GM19455 (cell line): ENCODE measurements at regions not wholly inside any gene's neighbourhood (a gene's known extent, or its start where the extent isn't known, plus 50 kb on each side); places are given as distances from the start of the nearest gene placed in this dataset.

Experiments
- ATAC-seq: cut with Tn5 transposase; IDR thresholded peaks from one replicate; pipeline ENCODE4 v1.9.1; 2021; ENCODE audit not compliant: unreplicated experiment

DNA sequence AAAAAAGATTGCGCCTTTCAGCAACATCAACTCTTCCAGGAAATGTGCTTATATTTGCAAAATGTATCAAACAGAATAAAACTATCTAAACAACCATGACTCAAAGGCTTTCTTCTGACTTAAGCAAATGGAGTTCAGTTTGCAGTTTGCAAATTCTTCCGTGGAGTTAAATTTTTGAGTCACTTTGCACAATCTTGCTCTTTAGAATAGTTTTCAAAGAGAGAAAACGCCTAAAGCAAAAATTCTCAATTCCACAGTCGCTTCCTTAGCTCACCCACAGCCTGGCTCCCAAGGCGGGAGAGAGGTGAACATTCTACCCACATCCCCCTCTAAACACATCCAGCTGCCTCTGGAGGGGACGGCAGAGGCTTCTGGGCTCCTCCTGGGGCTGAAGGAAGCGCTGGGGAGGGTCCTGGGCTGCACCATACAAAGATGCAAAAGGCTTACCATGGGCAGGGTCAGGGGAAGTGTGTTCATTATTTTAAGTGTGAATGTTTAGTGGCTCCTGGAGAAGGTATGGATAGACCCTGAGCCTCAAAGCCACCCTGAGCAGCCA lies 1487.3 kb downstream of the TBC1D22A start:
- ATAC-seq = no peak

DNA sequence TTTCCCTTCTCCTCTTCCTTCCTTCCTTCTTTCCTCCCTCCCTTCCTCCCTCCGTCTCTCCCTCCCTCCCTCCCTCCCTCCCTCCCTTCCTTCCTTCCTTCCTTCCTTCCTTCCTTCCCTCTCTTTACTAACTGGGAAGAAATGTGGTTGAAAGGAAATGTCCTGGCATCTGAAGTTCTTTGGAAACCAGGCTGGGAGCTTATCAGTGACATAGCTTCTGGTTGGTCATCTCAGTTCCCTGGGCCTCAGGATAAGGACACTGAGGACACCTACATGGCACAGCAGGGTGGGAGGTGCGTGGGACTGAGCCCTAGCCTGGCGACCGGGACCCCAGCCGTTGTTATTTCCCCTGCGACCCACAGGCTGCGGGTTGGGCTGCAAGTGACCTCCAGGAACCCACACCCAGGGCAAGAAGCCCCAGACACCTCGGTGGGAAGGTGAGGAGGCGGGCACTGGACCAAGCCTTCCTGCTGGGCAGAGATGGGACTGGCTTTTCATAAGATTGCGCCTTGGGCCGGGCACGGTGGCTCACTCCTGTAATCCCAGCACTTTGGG lies 1486.5 kb downstream of the TBC1D22A start:
- ATAC-seq = no peak

DNA sequence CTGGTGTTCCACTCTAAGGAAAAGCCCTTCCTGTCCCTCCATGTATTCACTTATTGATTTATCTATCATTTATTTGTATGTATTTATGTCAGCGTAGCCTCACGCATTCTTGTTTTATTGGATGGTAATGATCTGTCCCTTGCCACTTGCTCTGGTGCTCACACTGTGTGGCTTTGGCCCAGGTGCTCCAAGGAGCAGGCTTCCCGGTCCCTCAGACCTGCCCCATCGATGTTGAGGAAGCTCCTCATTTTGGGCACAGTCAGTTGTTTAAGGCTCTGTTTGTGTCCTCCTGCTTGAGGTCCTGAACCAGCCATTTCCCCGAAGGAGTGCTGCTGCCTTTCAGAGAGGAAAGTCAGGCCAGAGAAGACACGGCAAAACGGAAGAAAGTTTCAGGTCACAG lies 1485.4 kb downstream of the TBC1D22A start:
- no peak for ATAC-seq

DNA sequence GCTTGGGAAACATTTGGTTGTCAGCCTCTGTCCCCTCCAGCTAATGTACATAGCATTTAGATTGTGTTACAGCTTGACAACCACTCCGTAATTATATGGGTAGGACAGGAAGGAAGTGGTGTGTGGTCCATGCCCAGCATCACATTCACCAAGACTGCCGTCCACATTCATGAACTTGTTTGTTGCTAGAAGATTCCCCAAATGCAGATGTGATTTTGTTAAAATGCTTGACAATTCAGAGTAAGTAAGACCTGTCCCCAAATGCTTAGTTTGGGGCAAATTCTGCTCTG lies 1482.7 kb downstream of the TBC1D22A start:
- no peak for ATAC-seq

DNA sequence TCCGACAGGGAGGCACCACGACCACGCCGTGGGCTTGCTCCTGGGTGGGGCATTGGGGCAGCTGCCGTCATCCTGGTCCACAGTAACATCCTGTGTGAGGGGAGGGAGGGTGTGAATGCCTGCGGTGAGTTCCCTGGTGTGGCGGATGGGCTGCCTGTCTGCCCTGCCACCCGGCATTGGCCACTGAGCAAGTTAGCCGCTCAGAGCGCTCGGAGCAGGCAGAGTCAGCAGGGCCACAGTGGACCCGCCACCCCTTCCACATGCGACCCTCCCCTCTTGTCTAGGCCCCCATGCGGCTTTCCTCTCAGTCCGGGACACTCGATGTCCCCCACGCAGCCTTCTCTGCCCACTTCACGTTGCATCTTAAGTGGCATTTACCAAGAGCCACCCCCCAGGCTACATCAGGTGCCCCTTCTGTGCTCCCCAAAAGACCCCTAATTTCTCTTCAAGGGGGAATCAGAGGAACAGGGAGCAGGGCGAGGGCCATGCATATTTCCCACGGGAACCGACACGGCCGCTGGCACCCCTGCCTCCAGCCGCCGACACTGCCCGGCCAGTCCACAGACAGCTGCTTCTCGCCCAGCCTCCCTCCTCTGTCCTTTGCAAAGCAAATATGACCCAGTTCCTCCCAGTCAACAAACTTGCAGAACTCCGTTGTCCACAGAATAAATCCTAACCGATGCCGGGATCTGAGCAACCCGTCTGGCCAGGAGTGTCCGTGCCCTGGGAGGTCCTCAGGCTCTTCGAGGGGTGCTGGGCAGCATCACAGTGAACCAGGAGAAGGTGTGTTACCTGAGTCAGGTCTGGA lies 1482.1 kb downstream of the TBC1D22A start:
- ATAC-seq = no peak

GRCh38 chr22:48242461-48242864 lies 1480.0 kb downstream of the TBC1D22A start:
- ATAC-seq = no peak

- ATAC-seq = no peak
Observed at GRCh38 chr22:48241658-48242057, 1479.2 kb downstream of the TBC1D22A start.

DNA sequence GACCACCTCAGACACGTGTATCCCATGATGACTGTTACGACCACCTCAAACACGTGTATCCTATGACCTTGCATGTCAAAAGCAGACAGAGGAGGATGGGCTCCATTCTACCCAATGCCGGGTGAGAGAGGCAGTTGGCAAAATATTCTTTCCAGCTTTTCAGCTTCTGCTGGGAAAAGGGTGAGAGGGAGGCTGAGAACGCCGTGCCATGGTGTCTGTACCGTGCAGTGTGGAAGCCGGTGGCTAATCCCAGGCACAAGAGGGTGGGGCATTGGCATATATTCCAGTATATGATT lies 1478.4 kb downstream of the TBC1D22A start:
- ATAC-seq = no peak

GRCh38 chr22:48240148-48240934 lies 1477.9 kb downstream of the TBC1D22A start:
- ATAC-seq = no peak

GRCh38 chr22:48239461-48240147 lies 1477.2 kb downstream of the TBC1D22A start:
- ATAC-seq = no peak

- ATAC-seq = no peak
Observed at GRCh38 chr22:48238966-48239365, 1476.5 kb downstream of the TBC1D22A start.

- no peak for ATAC-seq
Observed at GRCh38 chr22:48238284-48238915, 1476.0 kb downstream of the TBC1D22A start.

GRCh38 chr22:48237466-48238283 lies 1475.2 kb downstream of the TBC1D22A start:
- no peak for ATAC-seq

DNA sequence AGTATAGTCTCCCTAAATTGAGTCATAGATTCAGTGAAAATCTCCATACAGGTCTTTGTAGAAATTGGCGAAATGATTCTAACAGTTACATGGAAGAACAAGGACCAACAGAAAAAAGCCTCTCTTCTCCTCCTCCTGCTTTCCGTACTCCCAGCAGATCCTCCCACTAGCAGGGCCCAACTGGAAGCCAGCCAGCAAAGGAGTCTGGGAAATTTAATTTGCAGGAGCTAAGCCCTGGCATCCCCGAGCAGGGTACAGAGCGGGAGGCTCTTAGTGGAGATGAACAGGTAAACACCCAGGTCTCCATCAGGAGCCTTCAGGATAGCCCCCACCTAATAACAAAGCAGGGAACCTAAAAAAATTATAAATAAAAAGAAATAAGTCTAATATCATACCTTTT lies 1473.8 kb downstream of the TBC1D22A start:
- no peak for ATAC-seq

DNA sequence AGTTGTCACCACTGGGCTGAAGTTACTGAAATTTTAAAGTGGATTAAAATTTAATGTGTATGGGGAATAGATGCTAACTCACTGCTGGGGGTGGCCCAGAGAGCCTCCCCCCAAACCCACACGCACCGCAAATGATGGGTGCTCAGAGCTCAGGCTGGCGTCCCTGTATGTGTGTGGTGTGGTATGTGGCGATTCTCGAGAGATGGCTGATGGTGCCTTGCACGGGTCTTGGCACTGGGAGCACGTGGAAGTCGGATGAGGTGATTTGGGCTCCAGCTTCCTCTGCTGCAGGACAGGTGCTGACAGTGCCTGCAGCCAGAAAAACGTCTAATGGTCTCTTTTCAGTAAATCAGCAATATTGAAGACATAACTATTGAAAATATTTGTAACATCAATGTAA lies 1473.3 kb downstream of the TBC1D22A start:
- no peak for ATAC-seq

- ATAC-seq = no peak
Observed at GRCh38 chr22:48234011-48234410, 1471.6 kb downstream of the TBC1D22A start.

DNA sequence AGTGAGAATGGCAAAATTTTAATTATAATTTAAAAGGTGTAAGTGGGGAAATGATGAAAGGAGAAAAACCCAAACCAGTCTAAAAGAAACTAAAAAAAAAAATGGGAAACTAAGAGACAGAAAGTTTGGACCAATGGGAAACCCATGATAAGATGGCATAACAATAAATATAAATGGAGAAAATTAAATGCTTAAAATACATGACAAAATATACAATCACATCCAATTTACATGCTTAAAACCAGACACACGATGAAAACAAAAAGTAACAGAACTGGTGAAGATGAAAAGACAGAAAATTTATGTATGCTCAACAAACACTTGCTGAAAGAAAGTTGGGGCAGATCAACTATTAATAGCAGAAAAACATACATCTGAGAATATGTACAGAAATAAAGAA lies 1471.1 kb downstream of the TBC1D22A start:
- ATAC-seq = no peak

GRCh38 chr22:48228468-48228867 lies 1466.0 kb downstream of the TBC1D22A start:
- no peak for ATAC-seq

DNA sequence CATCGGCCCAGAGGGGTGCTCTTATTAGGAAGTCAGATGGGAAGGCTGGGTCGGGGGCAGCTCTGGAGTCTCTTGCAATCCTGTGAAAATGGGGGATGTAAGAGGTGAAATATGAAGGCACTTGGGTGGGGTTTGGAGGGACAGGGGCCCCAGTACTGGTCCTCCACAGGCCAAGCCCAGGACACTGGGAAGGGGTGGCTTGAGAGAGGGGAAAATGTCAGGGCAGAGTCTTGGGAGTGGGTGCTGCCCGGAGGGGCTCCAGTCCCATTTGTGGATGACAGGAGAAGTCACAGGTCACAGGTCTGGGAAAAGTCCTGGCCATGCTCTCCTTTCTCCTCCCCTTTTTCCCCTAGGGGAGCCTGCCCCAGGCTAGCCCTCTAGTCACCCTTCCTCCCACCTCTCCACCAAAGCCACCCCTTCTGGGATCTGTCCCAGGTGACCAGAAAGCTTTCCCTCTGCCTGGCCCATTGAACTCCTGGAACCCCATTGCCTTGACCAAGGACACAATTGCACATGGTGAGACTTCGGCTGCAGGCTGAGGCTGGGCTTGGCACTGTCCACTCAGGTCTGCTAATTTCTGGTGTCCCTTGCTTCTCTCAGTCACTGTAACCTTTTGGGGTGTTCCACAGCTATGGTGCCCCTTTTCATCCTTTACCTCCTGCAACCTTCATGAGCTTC lies 1465.0 kb downstream of the TBC1D22A start:
- ATAC-seq = no peak
